ENCODE measurements at regions not wholly inside any gene's neighbourhood (a gene's known extent, or its start where the extent isn't known, plus 50 kb on each side); places are given as distances from the start of the nearest gene placed in this dataset.

- Histone ChIP-seq H3K27ac (no peak overlapping the region), H3K4me3 (ENCODE audit: low read depth, low read length) (no peak overlapping the region), H3K9me3 (ENCODE audit: severe bottlenecking) (no peaks in the 10 kb centered on the region), H3K36me3 (no peaks in the 10 kb centered on the region), H3K27me3 (ENCODE audit: insufficient read depth, low read depth, severe bottlenecking) (no peaks in the 10 kb centered on the region)
- TF ChIP-seq CTCF (IDR thresholded peaks at IDR 0.05; ENCODE audit: low read depth, low read length), result no peak
- DNase-seq, result no peak
Observed at GRCh38 chr2:42860319-42861094, 68.1 kb upstream of the HAAO start.

GRCh38 chr2:42859791-42860190 lies 67.4 kb upstream of the HAAO start:
- Histone ChIP-seq H3K4me3 (ENCODE audit: low read depth, low read length) (no peak overlapping the region), H3K9me3 (ENCODE audit: severe bottlenecking) (no peaks in the 10 kb centered on the region), H3K27me3 (ENCODE audit: insufficient read depth, low read depth, severe bottlenecking) (no peaks in the 10 kb centered on the region), H3K27ac (no peak overlapping the region), H3K36me3 (no peaks in the 10 kb centered on the region)
- no peak for DNase-seq
- TF ChIP-seq CTCF (IDR thresholded peaks at IDR 0.05; ENCODE audit: low read depth, low read length), result no peak

- no peaks in the 10 kb centered on the region for H3K36me3 ChIP-seq
- TF ChIP-seq CTCF (IDR thresholded peaks at IDR 0.05; ENCODE audit: low read depth, low read length), result peak; percentile 75
- no peaks in the 10 kb centered on the region for H3K27me3 ChIP-seq (ENCODE audit: insufficient read depth, low read depth, severe bottlenecking)
- DNase-seq, result peak; percentile 81
- no peaks in the 10 kb centered on the region for H3K9me3 ChIP-seq (ENCODE audit: severe bottlenecking)
- H3K27ac ChIP-seq, result peak overlapping the region; percentile 77
- no peak overlapping the region for H3K4me3 ChIP-seq (ENCODE audit: low read depth, low read length)
Observed at GRCh38 chr2:42859006-42859552, 66.7 kb upstream of the HAAO start.

- H3K4me3 ChIP-seq (ENCODE audit: low read depth, low read length), result no peak overlapping the region
- no peaks in the 10 kb centered on the region for H3K9me3 ChIP-seq (ENCODE audit: severe bottlenecking)
- no peaks in the 10 kb centered on the region for H3K27me3 ChIP-seq (ENCODE audit: insufficient read depth, low read depth, severe bottlenecking)
- peak; percentile 76 for DNase-seq
- no peak for TF ChIP-seq CTCF (IDR thresholded peaks at IDR 0.05; ENCODE audit: low read depth, low read length)
- peak overlapping the region; percentile 77 for H3K27ac ChIP-seq
- H3K36me3 ChIP-seq, result no peaks in the 10 kb centered on the region
Observed at GRCh38 chr2:42858140-42859005, 66.0 kb upstream of the HAAO start.

- Histone ChIP-seq H3K4me3 (ENCODE audit: low read depth, low read length) (no peak overlapping the region), H3K9me3 (ENCODE audit: severe bottlenecking) (no peaks in the 10 kb centered on the region), H3K27me3 (ENCODE audit: insufficient read depth, low read depth, severe bottlenecking) (no peaks in the 10 kb centered on the region), H3K27ac (peak overlapping the region; percentile 77), H3K36me3 (no peaks in the 10 kb centered on the region)
- peak; percentile 75 for DNase-seq
- TF ChIP-seq CTCF (IDR thresholded peaks at IDR 0.05; ENCODE audit: low read depth, low read length), result no peak
Observed at GRCh38 chr2:42856891-42857632, 64.7 kb upstream of the HAAO start.

All from WERI-Rb-1 (cell line).